Lower leg skin (tissue), 3 donors: ENCODE measurements at regions not wholly inside any gene's neighbourhood (a gene's known extent, or its start where the extent isn't known, plus 50 kb on each side); places are given as distances from the start of the nearest gene placed in this dataset.

Experiments used
- CTCF ChIP-seq, 3 donors: fragments of 450-650 bp; IDR thresholded peaks; one replicate each; pipeline ENCODE4 v1.5.1; 2016; ENCODE audit warnings: antibody characterized with exemption in 3 of 3, mild to moderate bottlenecking in 3 of 3, moderate library complexity in 2 of 3
- POLR2A ChIP-seq, 2 donors: fragments of 450-650 bp; IDR thresholded peaks; one replicate each; pipeline ENCODE4 v1.6.1; 2016 to 2017; ENCODE audit warnings: antibody characterized with exemption in 2 of 2, mild to moderate bottlenecking in 1 of 2, moderate library complexity in 1 of 2

GRCh38 chr2:172177581-172177980 lies 74.9 kb upstream of the DLX2 start:
- TF ChIP-seq CTCF (IDR thresholded peaks at IDR 0.05) (no peak), POLR2A (IDR thresholded peaks at IDR 0.05) (no peak)
